HK-2 (cell line): ENCODE measurements at regions not wholly inside any gene's neighbourhood (a gene's known extent, or its start where the extent isn't known, plus 50 kb on each side); places are given as distances from the start of the nearest gene placed in this dataset.
"Not testable (repeated sequence)": the region's sequence is repeated elsewhere in the genome, so short reads cannot be mapped to it uniquely, and the experiment has no call there.

Experiments used
- DNase-seq: peaks from one replicate; pipeline ENCODE4 v3.0.0-alpha.2; 2018; ENCODE audit not compliant: unreplicated experiment

DNA sequence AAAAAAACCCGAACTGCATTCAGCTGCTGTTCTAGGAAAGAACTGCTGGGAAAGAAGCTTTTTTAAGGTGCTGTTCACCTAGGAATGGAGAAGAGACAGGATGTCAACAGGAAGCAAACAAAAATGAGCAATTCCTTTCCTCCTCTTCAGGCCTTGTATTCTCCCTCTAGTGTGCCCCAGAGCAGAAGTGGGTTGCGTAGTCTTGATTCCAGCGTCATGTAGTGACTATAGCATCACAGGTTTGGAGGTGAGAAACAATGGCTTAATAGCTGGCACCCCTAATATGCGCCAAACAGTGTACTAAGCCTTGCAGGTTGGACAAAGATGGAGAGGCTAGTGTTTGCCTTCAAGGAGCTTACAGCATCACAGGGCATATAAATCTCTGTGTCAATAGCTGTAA, 146.3 kb upstream of the LCORL start:
- DNase-seq = no peak

DNA sequence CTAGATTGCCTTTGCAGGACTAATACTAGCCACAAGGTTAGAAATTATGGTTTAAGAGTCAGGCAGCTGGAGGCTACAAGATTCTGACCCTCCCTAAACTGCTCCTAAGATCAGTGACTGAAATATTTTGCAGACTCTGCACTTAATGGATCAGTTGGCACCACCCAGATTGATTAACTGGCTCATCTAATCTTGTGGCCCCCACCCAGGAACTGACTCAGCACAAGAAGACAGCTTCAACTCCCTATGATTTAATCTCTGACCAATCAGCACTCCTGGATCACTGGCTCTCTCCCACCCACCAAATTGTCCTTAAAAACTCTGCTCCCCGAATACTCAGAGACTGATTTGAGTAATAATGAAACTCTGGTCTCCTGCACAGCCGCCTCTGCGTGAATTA, 145.4 kb upstream of the LCORL start:
- DNase-seq = no peak

DNA sequence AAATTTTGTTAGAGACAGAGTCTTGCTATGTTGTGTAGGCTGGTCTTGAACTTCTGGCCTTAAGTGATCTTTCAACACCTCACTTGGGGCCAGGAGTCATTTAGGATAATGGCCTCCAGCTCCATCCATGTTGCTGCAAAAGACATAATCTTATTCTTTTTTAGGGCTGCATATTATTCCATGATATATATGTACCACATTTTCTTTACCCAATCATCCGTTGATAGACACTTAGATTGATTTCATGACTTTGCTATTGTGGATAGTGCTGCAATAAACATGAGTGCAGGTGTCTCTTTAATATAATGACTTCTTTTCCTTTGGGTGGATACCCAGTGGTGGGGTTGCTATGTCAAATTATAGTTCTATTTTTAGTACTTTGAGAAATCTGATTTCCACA, 140.9 kb upstream of the LCORL start:
- DNase-seq = no peak

DNA sequence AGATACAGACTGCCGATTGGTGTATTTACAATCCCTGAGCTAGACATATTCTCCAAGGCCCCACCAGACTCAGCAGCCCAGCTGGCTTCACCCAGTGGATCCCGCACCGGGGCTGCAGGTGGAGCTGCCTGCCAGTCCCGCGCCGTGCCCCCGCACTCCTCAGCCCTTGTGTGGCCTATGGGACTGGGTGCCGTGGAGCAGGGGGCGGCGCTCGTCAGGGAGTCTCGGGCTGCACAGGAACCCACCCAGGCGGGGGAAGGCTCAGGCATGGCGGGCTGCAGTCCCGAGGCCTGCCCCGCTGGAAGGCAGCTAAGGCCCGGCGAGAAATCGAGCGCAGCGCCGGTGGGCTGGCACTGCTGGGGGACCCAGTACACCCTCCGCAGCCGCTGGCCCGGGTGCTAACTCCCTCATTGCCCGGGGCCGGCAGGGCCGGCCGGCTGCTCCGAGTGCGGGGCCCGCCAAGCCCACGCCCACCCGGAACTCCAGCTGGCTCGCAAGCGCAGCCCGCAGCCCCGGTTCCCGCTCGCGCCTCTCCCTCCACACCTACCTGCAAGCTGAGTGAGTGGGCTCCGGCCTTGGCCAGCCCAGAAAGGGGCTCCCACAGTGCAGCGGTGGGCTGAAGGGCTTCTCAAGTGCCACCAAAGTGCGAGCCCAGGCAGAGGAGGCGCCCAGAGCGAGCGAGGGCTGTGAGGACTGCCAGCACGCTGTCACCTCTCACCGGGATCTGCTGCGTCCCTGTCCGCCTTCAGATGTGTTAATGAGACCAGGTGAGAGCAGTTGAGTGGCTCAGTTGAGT, 137.8 kb upstream of the LCORL start:
- DNase-seq = not testable (repeated sequence)

DNA sequence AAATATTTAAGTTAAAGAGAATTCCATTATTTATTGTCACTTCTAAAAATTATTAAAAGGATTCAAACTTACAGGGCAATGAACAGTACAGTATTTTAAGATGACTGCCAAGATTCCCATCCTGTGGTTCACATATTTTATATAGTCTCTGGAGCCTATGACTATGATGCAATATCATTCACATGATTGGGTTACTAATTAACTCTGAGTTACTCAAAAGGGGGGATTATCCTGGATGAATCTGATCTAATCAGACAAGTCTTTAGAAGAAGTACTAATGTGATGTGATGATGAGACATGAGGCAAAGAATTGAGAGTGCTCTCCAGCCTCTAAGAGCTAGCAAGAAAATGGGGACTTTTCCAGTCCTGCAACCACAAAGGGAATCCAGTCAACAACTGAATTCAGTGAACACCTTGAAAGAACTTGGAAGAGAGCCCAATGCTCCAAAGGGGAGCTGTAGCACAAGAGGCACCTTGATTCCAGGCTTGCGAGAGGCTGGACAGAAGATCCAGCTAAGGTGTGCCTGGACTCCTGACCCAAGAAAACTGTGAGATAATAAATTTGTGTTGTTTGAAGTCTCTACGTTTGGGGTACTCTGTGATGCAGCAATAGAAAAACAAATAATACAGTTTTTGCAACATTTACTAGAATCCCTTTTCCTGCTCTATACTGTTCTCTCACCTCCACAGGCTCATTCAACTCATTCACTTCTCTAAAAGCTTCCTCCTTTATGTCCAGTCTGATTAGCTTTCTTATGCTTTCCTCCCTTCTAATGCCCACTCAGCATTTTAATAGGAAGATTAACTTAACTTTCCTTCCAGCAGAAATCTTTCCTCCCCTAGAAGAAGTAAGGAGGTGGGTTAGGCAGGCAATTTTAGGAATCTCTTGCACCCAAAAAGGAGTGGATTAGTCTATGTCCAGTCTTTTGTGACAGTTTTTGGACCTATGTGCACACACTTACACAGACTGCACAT, 133.8 kb upstream of the LCORL start:
- no peak for DNase-seq

DNA sequence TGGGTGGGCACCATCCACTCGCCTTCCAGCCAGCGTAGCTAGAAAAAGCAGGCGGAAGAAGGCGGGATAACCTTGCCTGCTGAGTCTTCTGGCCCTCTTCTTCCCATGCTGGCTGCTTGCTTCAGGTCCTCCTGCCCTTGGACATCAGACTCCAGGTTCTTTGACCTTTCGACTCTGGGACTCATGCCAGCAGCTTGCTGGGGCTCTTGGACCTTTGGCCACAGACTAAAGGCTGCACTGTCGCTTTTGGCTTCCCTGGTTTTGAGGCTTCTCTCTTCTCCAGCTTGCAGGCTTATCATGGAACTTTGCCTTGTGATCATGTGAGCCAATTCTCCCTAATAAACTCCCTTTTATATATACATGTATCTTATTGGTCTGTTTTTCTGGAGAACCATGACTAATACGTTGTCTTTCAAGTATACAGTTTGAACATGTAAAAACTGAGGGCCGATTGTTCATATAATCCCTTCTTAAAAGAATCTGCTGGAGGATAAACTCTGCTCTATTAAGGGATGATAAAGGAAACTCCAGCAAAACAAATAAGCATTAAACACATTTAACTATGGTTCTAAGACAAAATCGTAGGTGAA, 116.6 kb upstream of the LCORL start:
- no peak for DNase-seq

DNA sequence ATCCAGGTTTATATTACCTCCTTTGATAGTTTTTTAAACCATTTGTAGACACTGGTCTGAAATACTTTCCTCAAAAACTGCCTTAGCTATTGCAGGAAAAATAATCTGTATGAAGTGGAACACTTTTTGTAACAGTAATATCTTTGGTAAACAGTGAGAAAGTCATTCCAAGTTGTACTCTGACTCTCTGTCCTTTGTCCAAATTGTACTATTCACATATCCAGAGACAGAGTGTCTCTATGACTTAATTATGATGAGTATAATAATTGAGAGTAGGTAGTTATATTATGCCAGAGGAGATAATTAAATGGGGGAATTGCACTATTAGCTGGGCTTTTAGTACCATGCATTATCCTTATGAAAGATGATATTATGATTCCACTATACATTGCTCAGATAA, 112.6 kb upstream of the LCORL start:
- no peak for DNase-seq

DNA sequence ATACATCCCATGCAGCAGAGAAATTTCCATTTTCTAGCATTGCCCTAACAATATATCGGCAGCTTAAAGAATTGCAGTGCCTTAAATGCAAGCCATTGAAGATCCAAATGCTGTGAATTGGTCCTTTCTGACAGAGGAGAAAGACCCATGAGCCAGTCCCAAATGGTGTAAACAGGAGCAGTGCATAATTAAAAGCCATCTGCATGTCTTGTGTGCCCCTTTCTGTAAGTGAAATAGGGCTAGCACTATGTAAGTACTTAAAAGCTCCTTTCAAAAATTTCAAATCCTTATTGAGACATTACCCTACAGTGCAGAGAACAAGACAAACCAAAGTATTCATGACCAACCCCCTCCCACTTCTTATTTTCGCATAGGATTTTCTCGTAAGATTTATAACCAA, 108.7 kb upstream of the LCORL start:
- no peak for DNase-seq

DNA sequence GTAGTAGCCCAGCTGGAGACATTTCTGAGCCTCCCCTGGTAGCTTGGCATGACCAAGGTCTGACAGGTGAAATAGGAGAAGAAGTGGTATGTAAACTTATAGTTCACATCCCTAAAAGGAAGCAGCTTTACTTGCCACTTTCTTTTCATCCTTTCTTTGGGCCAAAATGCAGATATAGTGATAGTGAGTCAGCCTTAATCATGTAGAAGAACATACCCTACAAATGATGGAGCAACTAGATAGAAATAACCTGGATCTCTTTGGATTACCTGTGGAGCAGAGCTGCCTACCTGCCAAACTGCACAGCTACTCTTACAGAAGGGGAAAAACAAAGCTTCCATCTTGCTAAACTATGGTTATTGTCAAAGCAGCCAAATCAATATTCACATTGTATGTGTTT, 106.7 kb upstream of the LCORL start:
- DNase-seq = no peak

DNA sequence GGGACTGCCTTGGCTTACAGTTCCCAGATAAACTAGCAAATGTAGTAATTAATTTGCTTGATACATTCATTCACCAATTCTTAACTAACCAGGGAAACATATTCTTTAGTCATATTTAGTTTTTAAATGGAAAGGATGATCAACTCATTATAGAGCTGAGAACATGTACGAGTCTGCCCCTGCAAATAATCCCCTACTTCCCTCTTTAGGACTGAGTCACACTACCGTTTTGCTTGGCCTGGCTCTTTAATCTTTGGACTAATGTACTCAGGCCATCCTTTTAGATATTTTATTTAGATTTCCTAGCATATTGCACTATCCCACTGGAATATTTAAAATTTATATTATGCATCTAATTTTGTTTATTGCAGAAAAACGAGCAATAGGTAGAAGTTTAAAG, 105.5 kb upstream of the LCORL start:
- no peak for DNase-seq

DNA sequence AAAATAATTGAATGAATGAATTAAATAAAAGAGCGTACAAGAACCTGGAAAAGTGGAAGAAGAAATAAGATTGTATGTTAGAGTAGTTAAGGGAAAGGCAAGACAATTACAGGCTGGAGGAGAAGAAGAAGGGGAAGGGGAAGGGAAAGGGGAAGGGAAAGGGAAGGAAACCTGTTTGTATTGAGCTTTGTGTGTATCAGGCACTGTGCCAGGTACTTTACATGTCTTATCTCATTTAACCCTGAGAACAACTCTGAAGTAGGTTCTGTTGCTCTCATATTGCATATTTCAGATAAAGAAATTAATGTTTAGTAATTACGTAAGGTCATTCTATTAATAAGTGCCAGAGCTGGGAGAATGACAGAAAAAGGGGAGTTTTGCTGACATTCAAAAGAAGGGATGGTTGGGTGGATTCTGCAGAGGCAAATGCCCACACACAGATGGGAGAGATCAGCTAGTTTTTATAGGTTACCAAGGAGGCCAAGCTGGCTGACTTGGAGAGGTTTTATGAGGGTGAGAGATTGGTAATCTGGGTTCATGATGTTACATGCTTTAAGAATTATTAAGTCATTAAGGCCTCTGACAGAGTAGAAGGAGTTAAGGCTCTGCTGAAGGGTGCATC, 92.3 kb upstream of the LCORL start:
- DNase-seq = no peak

DNA sequence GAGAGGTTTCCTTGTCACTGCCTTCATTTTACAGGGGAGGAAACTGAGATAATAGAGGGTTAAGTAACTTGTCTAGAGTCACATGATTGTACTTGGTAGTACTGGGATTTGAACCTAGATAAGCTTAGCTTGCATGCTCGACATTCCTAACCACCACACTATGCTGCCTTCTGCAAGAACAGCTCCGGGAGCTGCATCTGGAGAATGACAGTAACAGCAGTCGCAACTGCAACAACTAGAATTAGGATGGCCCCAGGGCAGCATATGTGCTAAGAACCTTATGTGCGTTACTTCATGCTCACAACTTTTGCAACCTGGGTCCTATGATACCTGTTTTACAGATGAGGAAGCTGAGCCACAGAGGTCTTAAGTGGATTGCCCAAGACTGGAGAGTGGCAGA, 89.5 kb upstream of the LCORL start:
- no peak for DNase-seq

DNA sequence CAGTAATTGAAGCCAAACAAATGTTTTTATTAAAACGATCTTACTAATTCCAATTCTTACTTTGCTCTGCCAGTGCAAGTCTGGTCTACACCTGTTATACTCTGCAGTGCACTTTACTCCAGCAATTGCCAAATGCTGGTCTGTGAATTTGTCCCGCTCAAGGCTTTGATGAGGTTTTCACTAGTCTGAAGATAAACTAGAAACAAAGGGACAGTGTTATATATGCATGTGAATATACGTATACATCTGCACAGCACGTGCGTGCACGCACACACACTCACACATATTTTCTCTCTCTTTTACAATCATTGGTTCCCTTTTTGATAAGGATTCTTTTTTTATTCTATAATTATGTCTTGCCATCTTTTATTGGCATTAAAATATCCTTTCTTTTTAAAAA, 88.5 kb upstream of the LCORL start:
- no peak for DNase-seq

DNA sequence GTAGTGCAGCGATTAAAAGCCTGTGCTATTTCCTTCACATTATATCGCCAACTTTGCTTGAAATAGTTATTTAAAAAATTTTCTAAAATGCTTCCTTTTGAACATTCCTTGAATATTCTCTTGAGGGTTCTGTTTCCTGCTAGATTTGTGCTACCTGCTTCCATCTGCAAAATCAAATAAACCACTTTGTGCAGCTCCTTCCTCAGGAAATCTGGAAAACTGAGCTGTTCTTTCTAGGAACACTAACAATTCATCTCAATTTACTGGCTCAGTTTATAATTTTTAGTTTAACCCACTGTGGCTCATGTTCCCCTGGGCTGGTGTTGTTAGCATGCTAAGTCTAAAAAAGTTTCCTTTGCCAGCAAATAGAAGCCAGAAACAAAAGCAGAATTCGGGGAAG, 88.1 kb upstream of the LCORL start:
- DNase-seq = no peak

DNA sequence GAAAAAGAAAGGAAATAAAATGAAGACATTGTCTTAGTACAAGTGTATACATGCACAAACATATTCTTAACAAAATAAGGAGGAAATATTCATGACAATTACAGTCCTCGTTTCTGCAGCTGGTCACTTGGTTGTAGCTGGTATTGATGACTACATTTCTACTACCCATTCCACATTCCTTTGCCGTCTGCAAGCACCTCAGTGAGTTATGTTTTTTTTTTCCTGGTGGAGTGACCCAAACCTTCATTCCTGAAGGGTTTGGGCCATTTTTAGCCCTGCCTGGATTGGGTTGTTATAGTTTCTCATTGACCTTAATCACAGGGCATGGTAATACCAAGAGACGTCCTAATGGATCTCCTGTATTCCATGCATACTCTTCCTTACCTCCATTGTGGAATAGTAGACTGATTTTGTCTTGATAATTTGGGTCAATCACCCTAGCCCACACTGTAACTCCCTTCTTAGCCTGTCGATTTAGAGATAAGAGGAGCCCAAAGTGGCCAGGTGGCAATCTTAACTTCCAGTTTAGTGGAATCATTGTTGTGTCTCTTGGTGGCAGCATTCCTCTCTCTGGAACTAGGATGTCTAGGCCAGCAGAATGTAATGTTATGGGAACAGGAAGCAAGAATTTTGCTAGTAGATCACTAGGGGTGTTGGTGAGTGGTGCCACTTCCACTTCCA, 86.4 kb upstream of the LCORL start:
- not testable (repeated sequence) for DNase-seq

DNA sequence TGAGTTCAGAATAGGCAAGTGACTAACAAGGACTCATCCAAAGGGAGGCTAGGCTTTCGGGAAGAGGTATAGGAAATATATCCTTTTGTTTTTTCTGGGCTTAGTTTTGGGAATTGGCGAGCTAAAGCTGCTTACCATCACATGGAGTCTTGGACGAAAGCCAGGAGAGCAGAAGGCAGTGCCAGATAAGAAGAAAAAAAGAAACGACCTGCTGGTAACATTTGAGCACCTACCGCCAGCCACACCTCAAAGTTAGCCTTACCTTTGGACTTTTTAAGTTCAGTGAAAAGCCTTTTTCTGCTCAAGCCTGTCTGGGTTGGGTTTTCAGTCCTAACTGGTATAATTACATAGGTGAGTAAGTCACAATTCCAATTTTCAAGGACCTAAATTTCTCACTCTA, 85.1 kb upstream of the LCORL start:
- no peak for DNase-seq

DNA sequence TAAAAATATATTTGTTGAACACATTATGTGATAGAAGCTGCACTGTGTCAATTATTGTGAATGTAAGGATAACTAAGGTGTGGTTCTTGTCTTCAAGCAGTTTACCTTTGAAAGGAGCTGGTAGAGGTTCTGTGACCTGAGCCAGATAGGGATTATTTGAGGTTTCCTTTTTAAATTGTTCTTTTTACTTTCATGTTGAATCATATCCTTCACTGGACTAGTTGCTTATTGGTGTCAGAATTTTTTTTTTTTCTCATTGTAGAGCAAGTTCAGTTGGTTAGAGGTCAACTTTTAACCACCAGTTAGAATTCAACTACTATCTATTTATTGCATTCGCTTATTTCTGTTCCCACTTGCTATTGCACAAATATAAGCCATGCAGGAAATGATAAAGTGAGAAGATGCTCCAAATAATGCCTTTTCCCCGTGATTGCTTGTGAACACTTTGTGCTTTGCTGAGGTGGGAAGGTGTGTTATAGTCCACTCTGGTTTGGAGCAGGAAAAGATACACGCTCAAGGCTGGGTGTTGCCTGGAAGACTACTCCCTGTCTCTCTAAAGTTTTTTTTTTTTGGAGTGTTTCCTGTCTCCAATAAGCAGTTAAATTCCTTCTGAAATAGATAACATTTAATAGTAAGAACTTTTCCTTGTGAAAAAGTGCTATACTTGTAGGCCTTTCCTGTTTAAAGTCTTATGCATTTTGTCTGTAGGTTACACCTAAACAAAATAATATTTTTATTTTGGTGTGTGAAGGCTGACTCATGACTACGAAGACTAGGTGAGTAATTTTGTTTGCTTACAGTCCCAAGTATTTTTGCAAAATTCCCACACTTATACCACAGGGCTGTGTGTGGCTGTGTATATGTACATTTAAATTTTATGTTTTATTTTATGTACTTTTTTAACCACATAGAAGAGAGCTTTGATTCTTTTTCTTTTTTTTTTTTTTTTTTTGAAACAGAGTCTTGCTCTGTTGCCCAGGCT, 83.8 kb upstream of the LCORL start:
- DNase-seq = no peak

DNA sequence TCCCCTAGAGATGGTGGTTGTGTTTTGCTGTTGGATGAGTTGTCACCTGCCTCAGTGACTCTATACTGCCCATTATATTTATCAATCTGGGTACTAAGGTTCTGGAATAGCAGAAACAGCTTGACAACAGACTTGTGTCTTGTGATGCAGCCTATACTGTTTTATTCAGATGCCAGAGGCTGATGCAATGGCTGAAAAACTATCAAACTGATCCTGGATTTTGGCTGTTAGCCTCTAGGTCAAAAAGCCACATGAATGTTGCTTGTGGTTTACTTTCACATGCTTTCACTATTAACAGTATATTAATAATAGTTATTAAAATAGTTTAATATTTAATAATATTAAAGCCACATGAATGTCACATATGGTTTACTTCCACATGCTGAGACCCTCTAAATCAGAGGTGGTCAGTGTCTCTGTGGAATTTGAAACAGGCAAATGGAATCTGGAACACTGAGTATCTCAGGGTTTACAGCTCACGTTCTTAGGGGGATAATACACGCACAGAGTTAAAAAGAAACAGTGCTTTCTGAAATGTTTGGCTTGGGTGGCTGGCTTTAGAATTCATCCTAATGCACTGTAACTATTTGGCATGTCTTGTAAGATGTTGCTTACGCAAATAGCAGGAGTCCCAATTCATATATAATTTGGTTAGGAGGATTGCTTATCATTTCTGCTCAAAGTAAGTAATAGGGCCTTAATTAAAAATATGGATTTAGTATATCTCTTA, 82.5 kb upstream of the LCORL start:
- no peak for DNase-seq

DNA sequence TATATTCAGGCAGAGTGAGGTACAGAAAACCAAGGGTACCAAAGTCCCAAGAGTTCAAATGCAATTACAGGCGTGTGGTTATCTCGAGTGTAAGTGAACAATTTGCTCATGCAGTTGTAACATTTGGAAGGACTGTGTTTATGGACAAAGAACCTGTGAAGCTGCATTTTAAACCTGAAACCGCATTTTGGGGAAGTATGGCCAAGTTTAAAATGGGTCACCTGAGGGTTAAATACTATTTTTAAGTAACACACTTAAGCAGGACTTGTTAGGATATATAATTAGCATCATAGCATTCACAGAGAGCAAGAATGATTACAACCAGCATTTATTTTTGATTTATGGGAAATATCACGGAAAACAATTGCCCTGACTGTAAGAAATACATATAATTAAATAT, 79.1 kb upstream of the LCORL start:
- no peak for DNase-seq

DNA sequence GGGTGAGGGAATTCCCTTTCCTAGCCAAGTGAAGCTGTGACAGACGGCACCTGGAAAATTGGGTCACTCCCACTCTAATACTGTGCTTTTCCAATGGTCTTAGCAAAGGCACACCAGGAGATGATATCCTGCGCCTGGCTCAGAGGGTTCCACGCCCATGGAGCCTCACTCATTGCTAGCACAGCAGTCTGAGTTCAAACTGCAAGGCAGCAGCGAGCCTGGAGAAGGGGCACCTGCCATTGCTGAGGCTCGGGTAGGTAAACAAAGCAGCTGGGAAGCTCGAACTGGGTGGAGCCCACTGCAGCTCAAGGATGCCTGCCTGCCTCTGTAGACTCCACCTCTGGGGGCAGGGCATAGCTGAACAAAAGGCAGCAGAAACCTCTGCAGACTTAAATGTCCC, 68.9 kb upstream of the LCORL start:
- not testable (repeated sequence) for DNase-seq
